Liver (tissue), 8 donors: ENCODE measurements at regions not wholly inside any gene's neighbourhood (a gene's known extent, or its start where the extent isn't known, plus 50 kb on each side); places are given as distances from the start of the nearest gene placed in this dataset.

Source experiments
- DNase-seq: peaks from one replicate; pipeline ENCODE4 v3.0.0-alpha.2; 2017; ENCODE audit warnings: low spot score
- H3K27ac ChIP-seq, 2 donors: one replicate each; pipeline ENCODE4 v1.7.0; 2013; ENCODE audit warnings: inconsistent platforms in 2 of 2, low read length in 2 of 2, control low read depth in 1 of 2, low read depth in 1 of 2, mild to moderate bottlenecking in 1 of 2
- H3K27me3 ChIP-seq, 4 donors: one replicate each; pipeline versions ENCODE4 v1.6.1 to v1.7.0; 2013; ENCODE audit warnings: low read length in 3 of 4, inconsistent platforms in 1 of 4, mild to moderate bottlenecking in 1 of 4, moderate library complexity in 1 of 4; ENCODE audit not compliant: control insufficient read depth in 4 of 4, insufficient read depth in 4 of 4
- H3K36me3 ChIP-seq, 4 donors: one replicate each; pipeline versions ENCODE4 v1.6.1 to v1.7.0; 2013; ENCODE audit warnings: low read length in 3 of 4, mild to moderate bottlenecking in 3 of 4, low read depth in 1 of 4, moderate library complexity in 1 of 4; ENCODE audit not compliant: control insufficient read depth in 4 of 4, insufficient read depth in 3 of 4
- H3K4me1 ChIP-seq, 4 donors: one replicate each; pipeline versions ENCODE4 v1.6.1 to v1.7.0; 2013; ENCODE audit warnings: low read length in 3 of 4, mild to moderate bottlenecking in 3 of 4, moderate library complexity in 1 of 4; ENCODE audit not compliant: control insufficient read depth in 4 of 4, insufficient read depth in 4 of 4
- H3K4me3 ChIP-seq, 3 donors: one replicate each; pipeline versions ENCODE4 v1.6.1 to v1.7.0; 2013; ENCODE audit warnings: low read length in 3 of 3, control low read depth in 1 of 3, low read depth in 1 of 3, mild to moderate bottlenecking in 1 of 3
- H3K9ac ChIP-seq, 2 donors: one replicate each; pipeline ENCODE4 v1.7.0; 2013; ENCODE audit warnings: low read length in 2 of 2, mild to moderate bottlenecking in 2 of 2, moderate library complexity in 2 of 2, control low read depth in 1 of 2, low read depth in 1 of 2
- H3K9me3 ChIP-seq, 4 donors: one replicate each; pipeline versions ENCODE4 v1.6.1 to v1.7.0; 2013; ENCODE audit warnings: low read length in 3 of 4; ENCODE audit not compliant: control insufficient read depth in 4 of 4
- FOXA1 ChIP-seq: IDR thresholded peaks from 2 replicates; pipeline ENCODE4 v1.6.1; 2016; ENCODE audit warnings: antibody characterized with exemption
- FOXA2 ChIP-seq: IDR thresholded peaks from 2 replicates; pipeline ENCODE4 v1.6.1; 2016; ENCODE audit warnings: antibody characterized with exemption
- HNF4A ChIP-seq, 2 donors: conservative IDR thresholded peaks; 2 replicates each; pipeline ENCODE4 v1.6.1; 2016; ENCODE audit warnings: antibody characterized with exemption in 2 of 2, mild to moderate bottlenecking in 2 of 2
- HNF4G ChIP-seq: IDR thresholded peaks from 2 replicates; pipeline ENCODE4 v1.6.1; 2016; ENCODE audit warnings: antibody characterized with exemption
- JUND ChIP-seq, 2 donors: IDR thresholded peaks; 2 replicates each; pipeline ENCODE4 v1.6.1; 2016; ENCODE audit warnings: antibody characterized with exemption in 2 of 2
- RAD21 ChIP-seq, 2 donors: IDR thresholded peaks; 2 replicates each; pipeline ENCODE4 v1.6.1; 2016; ENCODE audit warnings: antibody characterized with exemption in 2 of 2, mild to moderate bottlenecking in 2 of 2
- REST ChIP-seq: IDR thresholded peaks from 2 replicates; pipeline ENCODE4 v1.6.1; 2016; ENCODE audit warnings: antibody characterized with exemption, mild to moderate bottlenecking
- RXRA ChIP-seq, 2 donors: IDR thresholded peaks; 2 replicates each; pipeline ENCODE4 v1.6.1; 2017 to 2018; ENCODE audit warnings: antibody characterized with exemption in 2 of 2, mild to moderate bottlenecking in 1 of 2
- SP1 ChIP-seq: IDR thresholded peaks from 2 replicates; pipeline ENCODE4 v1.6.1; 2018; ENCODE audit warnings: antibody characterized with exemption, mild to moderate bottlenecking
- YY1 ChIP-seq: IDR thresholded peaks from 2 replicates; pipeline ENCODE4 v1.6.1; 2016; ENCODE audit warnings: antibody characterized with exemption, mild to moderate bottlenecking
- WGBS: extraction: QIAGEN DNeasy Blood & Tissue Kit; methylation state at CpG from one replicate; pipeline ENCODE4 v1.1.7; 2013; 5-methylcytosine and 5-hydroxymethylcytosine counted together
- TF ChIP-seq, protein P1 (sequence below): IDR thresholded peaks from 2 replicates; pipeline ENCODE4 v1.6.1; 2016; ENCODE audit warnings: antibody characterized with exemption
- TF ChIP-seq, protein P2 (sequence below): fragments of 150-350 bp; IDR thresholded peaks from 2 replicates; pipeline ENCODE4 v1.5.1; 2017; ENCODE audit warnings: improper control_type of control experiment, low read depth, low read length; ENCODE audit not compliant: missing input control
- donor health status: healthy.
- donor health status: healthy.
- donor health status: healthy.
- donor health status: healthy.
- donor health status: healthy.

DNA sequence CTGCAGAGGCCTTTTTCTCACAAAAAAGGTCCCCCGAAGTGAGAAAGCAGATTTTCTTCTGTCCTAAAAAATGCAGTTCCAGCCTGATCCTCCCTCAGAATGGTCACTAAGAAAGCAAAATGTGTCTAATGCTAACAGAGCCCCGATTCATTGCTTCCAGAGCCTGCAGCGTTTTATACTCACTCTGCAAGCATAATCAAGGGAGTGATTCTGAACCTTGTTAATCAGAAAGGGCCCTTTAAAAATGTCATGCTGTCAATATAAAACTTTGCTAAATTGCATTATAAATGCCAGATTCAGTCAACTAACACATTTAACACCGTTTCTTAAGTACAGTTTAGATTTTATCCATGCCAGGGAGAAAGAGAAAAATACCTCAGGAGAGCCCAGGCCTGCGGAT is 202.8 kb downstream of the CD83 start (continued):
- TF ChIP-seq REST, result no peak
- no peak for TF ChIP-seq FOXA2
- TF ChIP-seq HNF4A (conservative IDR thresholded peaks at IDR 0.05), result no peak
- TF ChIP-seq HNF4G, result no peak
- no peak for TF ChIP-seq FOXA1

- TF ChIP-seq HNF4G, result no peak
- peak; percentile 54 to 55 for TF ChIP-seq RAD21 (IDR thresholded peaks at IDR 0.05)
- no peaks in the 10 kb centered on the region for H3K27me3 ChIP-seq
- no peak overlapping the region for H3K9ac ChIP-seq
- no peaks in the 10 kb centered on the region for H3K9me3 ChIP-seq
- no peaks in the 10 kb centered on the region for H3K4me1 ChIP-seq
- H3K4me3 ChIP-seq, result no peak overlapping the region
- 90% methylated on average over 10 of the region's 10 CpGs for WGBS
- no peaks in the 10 kb centered on the region for H3K36me3 ChIP-seq
- DNase-seq, result no peak
- H3K27ac ChIP-seq, result no peak overlapping the region
These were observed 204.6 kb downstream of the CD83 start for GRCh38 chr6:14321992-14322772.

DNA sequence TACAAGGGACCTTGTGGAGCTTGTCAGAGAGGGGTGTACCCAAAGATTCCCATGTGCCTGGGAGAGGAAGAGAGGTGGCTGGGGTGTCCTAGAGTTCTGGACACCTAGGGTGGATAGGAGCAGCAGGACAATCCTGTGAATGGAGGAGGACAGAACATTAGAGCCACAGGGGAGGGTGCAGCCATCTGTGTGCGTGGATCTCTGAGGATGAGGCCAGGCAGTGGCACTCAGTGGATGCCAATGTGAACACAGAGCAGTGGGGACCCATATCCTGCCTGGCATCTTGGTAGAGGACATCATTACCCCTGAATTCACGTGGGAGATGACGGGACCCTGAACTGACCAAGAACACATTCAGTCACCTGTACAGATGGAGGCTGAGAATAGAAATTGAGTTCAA is 205.3 kb downstream of the CD83 start:
- no peak overlapping the region for H3K27ac ChIP-seq
- no peak overlapping the region for H3K9ac ChIP-seq
- H3K36me3 ChIP-seq, result no peaks in the 10 kb centered on the region
- WGBS, result 94% methylated on average over 3 of the region's 3 CpGs
- H3K4me1 ChIP-seq, result no peaks in the 10 kb centered on the region
- no peak for DNase-seq
- H3K27me3 ChIP-seq, result no peaks in the 10 kb centered on the region
- no peak for TF ChIP-seq REST
- H3K9me3 ChIP-seq, result no peaks in the 10 kb centered on the region
- H3K4me3 ChIP-seq, result no peak overlapping the region

DNA sequence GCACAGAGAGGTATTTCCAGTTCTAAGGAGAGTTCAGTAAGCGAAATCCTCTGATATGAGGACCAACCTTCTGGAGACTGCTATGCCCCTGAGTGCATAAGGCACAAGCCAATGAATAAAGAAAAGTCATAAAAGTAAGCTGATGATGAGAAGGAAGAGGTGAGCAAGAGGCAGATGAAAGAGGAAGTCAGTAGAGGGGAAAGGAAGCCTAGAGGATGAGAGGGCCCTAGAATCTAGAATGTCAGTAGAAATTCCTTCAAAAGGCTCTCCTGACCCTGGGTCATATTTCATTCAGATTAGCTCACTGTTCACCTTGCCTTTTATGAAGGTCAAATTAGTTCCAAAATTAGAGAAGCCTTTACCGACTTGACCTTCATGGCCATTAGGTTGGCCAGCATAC is 209.2 kb downstream of the CD83 start:
- 95% methylated on average over 2 of the region's 2 CpGs for WGBS
- no peak overlapping the region for H3K27ac ChIP-seq
- TF ChIP-seq HNF4A (conservative IDR thresholded peaks at IDR 0.05) (no peak), JUND (IDR thresholded peaks at IDR 0.05) (no peak), FOXA1 (no peak), RXRA (IDR thresholded peaks at IDR 0.05) (no peak), SP1 (no peak), FOXA2 (no peak), YY1 (no peak), RAD21 (IDR thresholded peaks at IDR 0.05) (no peak)
- TF ChIP-seq, protein P1, sequence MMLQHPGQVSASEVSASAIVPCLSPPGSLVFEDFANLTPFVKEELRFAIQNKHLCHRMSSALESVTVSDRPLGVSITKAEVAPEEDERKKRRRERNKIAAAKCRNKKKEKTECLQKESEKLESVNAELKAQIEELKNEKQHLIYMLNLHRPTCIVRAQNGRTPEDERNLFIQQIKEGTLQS, result no peak
- TF ChIP-seq, protein P2, sequence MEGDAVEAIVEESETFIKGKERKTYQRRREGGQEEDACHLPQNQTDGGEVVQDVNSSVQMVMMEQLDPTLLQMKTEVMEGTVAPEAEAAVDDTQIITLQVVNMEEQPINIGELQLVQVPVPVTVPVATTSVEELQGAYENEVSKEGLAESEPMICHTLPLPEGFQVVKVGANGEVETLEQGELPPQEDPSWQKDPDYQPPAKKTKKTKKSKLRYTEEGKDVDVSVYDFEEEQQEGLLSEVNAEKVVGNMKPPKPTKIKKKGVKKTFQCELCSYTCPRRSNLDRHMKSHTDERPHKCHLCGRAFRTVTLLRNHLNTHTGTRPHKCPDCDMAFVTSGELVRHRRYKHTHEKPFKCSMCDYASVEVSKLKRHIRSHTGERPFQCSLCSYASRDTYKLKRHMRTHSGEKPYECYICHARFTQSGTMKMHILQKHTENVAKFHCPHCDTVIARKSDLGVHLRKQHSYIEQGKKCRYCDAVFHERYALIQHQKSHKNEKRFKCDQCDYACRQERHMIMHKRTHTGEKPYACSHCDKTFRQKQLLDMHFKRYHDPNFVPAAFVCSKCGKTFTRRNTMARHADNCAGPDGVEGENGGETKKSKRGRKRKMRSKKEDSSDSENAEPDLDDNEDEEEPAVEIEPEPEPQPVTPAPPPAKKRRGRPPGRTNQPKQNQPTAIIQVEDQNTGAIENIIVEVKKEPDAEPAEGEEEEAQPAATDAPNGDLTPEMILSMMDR, result no peak

More for the DNA sequence above, 209.2 kb downstream of the CD83 start:
- Histone ChIP-seq H3K4me1 (no peaks in the 10 kb centered on the region), H3K27me3 (no peaks in the 10 kb centered on the region), H3K4me3 (no peak overlapping the region), H3K9ac (no peak overlapping the region), H3K36me3 (no peaks in the 10 kb centered on the region), H3K9me3 (no peaks in the 10 kb centered on the region)
- DNase-seq, result no peak
